ENCODE measurements at regions not wholly inside any gene's neighbourhood (a gene's known extent, or its start where the extent isn't known, plus 50 kb on each side); places are given as distances from the start of the nearest gene placed in this dataset.

- no peak overlapping the region for H3K9ac ChIP-seq (ENCODE audit: low read length)
- no peaks in the 10 kb centered on the region for H3K27me3 ChIP-seq (ENCODE audit: low read length)
- no peak overlapping the region for H3K27ac ChIP-seq (ENCODE audit: low read depth, low read length)
- no peaks in the 10 kb centered on the region for H3K9me2 ChIP-seq (replicated peaks; ENCODE audit: insufficient read depth, low read length)
- no peaks in the 10 kb centered on the region for H4K20me1 ChIP-seq (ENCODE audit: low read depth, low read length)
- no peaks in the 10 kb centered on the region for H3K79me2 ChIP-seq (ENCODE audit: insufficient read depth, low read length)
- H2AFZ ChIP-seq (ENCODE audit: low read depth, low read length, severe bottlenecking) = no peak overlapping the region
- H3F3A ChIP-seq (ENCODE audit: insufficient read depth) = no peaks in the 10 kb centered on the region
- no peak for TF ChIP-seq EZH2phosphoT487 (conservative IDR thresholded peaks at IDR 0.05; ENCODE audit: low read length)
- no peak for TF ChIP-seq CTCF (IDR thresholded peaks at IDR 0.05; ENCODE audit: insufficient read depth, low read length, poor library complexity, severe bottlenecking)
- H3K36me3 ChIP-seq (ENCODE audit: low read length) = no peaks in the 10 kb centered on the region
- no peaks in the 10 kb centered on the region for H3K9me3 ChIP-seq (ENCODE audit: insufficient read depth, low read length)
- H3K4me2 ChIP-seq (ENCODE audit: low read depth, low read length, poor library complexity, severe bottlenecking) = no peak overlapping the region
- H3K4me3 ChIP-seq (ENCODE audit: insufficient read depth, low read length, poor library complexity, severe bottlenecking) = no peak overlapping the region
Measured at GRCh38 chr10:109019001-109019424, 904.3 kb downstream of the XPNPEP1 start.

- no peak overlapping the region for H3K4me2 ChIP-seq (ENCODE audit: low read depth, low read length, poor library complexity, severe bottlenecking)
- H3K9me3 ChIP-seq (ENCODE audit: insufficient read depth, low read length) = no peaks in the 10 kb centered on the region
- no peaks in the 10 kb centered on the region for H3K9me2 ChIP-seq (replicated peaks; ENCODE audit: insufficient read depth, low read length)
- H4K20me1 ChIP-seq (ENCODE audit: low read depth, low read length) = no peaks in the 10 kb centered on the region
- H3K4me3 ChIP-seq (ENCODE audit: insufficient read depth, low read length, poor library complexity, severe bottlenecking) = no peak overlapping the region
- no peaks in the 10 kb centered on the region for H3K36me3 ChIP-seq (ENCODE audit: low read length)
- no peak overlapping the region for H2AFZ ChIP-seq (ENCODE audit: low read depth, low read length, severe bottlenecking)
- TF ChIP-seq EZH2phosphoT487 (conservative IDR thresholded peaks at IDR 0.05; ENCODE audit: low read length) (no peak), CTCF (IDR thresholded peaks at IDR 0.05; ENCODE audit: insufficient read depth, low read length, poor library complexity, severe bottlenecking) (no peak)
- H3K27me3 ChIP-seq (ENCODE audit: low read length) = no peaks in the 10 kb centered on the region
- no peak overlapping the region for H3K9ac ChIP-seq (ENCODE audit: low read length)
- no peaks in the 10 kb centered on the region for H3F3A ChIP-seq (ENCODE audit: insufficient read depth)
- no peaks in the 10 kb centered on the region for H3K79me2 ChIP-seq (ENCODE audit: insufficient read depth, low read length)
- H3K27ac ChIP-seq (ENCODE audit: low read depth, low read length) = no peak overlapping the region
Measured at GRCh38 chr10:109007514-109007913, 915.8 kb downstream of the XPNPEP1 start.

- Histone ChIP-seq H3K27ac (ENCODE audit: low read depth, low read length) (no peak overlapping the region), H3F3A (ENCODE audit: insufficient read depth) (no peaks in the 10 kb centered on the region), H3K4me2 (ENCODE audit: low read depth, low read length, poor library complexity, severe bottlenecking) (no peak overlapping the region), H3K9ac (ENCODE audit: low read length) (no peak overlapping the region), H2AFZ (ENCODE audit: low read depth, low read length, severe bottlenecking) (no peak overlapping the region), H3K9me2 (replicated peaks; ENCODE audit: insufficient read depth, low read length) (no peaks in the 10 kb centered on the region), H4K20me1 (ENCODE audit: low read depth, low read length) (no peaks in the 10 kb centered on the region), H3K79me2 (ENCODE audit: insufficient read depth, low read length) (no peaks in the 10 kb centered on the region), H3K4me3 (ENCODE audit: insufficient read depth, low read length, poor library complexity, severe bottlenecking) (no peak overlapping the region), H3K27me3 (ENCODE audit: low read length) (no peaks in the 10 kb centered on the region), H3K9me3 (ENCODE audit: insufficient read depth, low read length) (no peaks in the 10 kb centered on the region), H3K36me3 (ENCODE audit: low read length) (no peaks in the 10 kb centered on the region)
- no peak for TF ChIP-seq CTCF (IDR thresholded peaks at IDR 0.05; ENCODE audit: insufficient read depth, low read length, poor library complexity, severe bottlenecking)
- no peak for TF ChIP-seq EZH2phosphoT487 (conservative IDR thresholded peaks at IDR 0.05; ENCODE audit: low read length)
Measured at GRCh38 chr10:108990441-108990840, 932.9 kb downstream of the XPNPEP1 start.
